Osteoblast (primary cell): ENCODE measurements at regions not wholly inside any gene's neighbourhood (a gene's known extent, or its start where the extent isn't known, plus 50 kb on each side); places are given as distances from the start of the nearest gene placed in this dataset.

Experiments
- DNase-seq: peaks from one replicate; pipeline ENCODE4 v3.0.0; 2011; ENCODE audit warnings: low spot score, mixed read lengths; ENCODE audit not compliant: insufficient read length; ENCODE audit errors: missing footprints
- H2AFZ ChIP-seq: 2 replicates; pipeline ENCODE4 v1.6.0; 2011; ENCODE audit warnings: mild to moderate bottlenecking, low read length
- H3K27ac ChIP-seq: 2 replicates; pipeline ENCODE4 v1.5.1; 2011; ENCODE audit warnings: mild to moderate bottlenecking, low read depth, low read length, moderate library complexity
- H3K27me3 ChIP-seq: 2 replicates; pipeline ENCODE4 v1.6.0; 2012; ENCODE audit warnings: mild to moderate bottlenecking, control low read depth, inconsistent platforms, low read length, moderate library complexity; ENCODE audit not compliant: insufficient read depth
- H3K36me3 ChIP-seq: 2 replicates; pipeline ENCODE4 v1.5.1; 2011; ENCODE audit warnings: mild to moderate bottlenecking, low read length, control low read depth, moderate library complexity; ENCODE audit not compliant: insufficient read depth
- H3K4me1 ChIP-seq: 2 replicates; pipeline ENCODE4 v1.5.1; 2011; ENCODE audit warnings: mild to moderate bottlenecking, low read length, control low read depth, moderate library complexity; ENCODE audit not compliant: insufficient read depth
- H3K4me2 ChIP-seq: 2 replicates; pipeline ENCODE4 v1.6.0; 2011; ENCODE audit warnings: mild to moderate bottlenecking, low read length; ENCODE audit not compliant: insufficient read depth
- H3K4me3 ChIP-seq: fragments of 200-600 bp; sonication (generic); 3 replicates; pipeline ENCODE4 v1.5.1; 2012; ENCODE audit warnings: mild to moderate bottlenecking, low read length, inconsistent platforms; ENCODE audit not compliant: insufficient read depth
- H3K79me2 ChIP-seq: 2 replicates; pipeline ENCODE4 v1.6.0; 2012; ENCODE audit warnings: mild to moderate bottlenecking, low read length, control low read depth, inconsistent platforms; ENCODE audit not compliant: insufficient read depth
- H3K9me3 ChIP-seq: 2 replicates; pipeline ENCODE4 v1.5.1; 2011; ENCODE audit warnings: low read depth, low read length, control low read depth
- H4K20me1 ChIP-seq: 2 replicates; pipeline ENCODE4 v1.6.0; 2012; ENCODE audit warnings: mild to moderate bottlenecking, low read length, control low read depth; ENCODE audit not compliant: insufficient read depth
- CTCF ChIP-seq: IDR thresholded peaks from 2 replicates; pipeline ENCODE4 v1.5.1; 2011; ENCODE audit warnings: mild to moderate bottlenecking, low read depth, low read length, moderate library complexity; ENCODE audit errors: extremely low read depth

GRCh38 chr18:43442571-43442970 lies 165.3 kb upstream of the SYT4 start:
- H3K9me3 ChIP-seq = peaks cover 2% of the 10 kb centered on the region
- H3K27me3 ChIP-seq = no peaks in the 10 kb centered on the region
- no peak overlapping the region for H3K27ac ChIP-seq
- no peak for TF ChIP-seq CTCF
- no peaks in the 10 kb centered on the region for H3K79me2 ChIP-seq
- no peak for DNase-seq
- H3K36me3 ChIP-seq = no peaks in the 10 kb centered on the region
- H3K4me1 ChIP-seq = no peaks in the 10 kb centered on the region
- no peaks in the 10 kb centered on the region for H4K20me1 ChIP-seq
- no peak overlapping the region for H2AFZ ChIP-seq
- H3K4me2 ChIP-seq = no peak overlapping the region
- no peak overlapping the region for H3K4me3 ChIP-seq

GRCh38 chr18:43465483-43465882 lies 188.2 kb upstream of the SYT4 start:
- H3K27ac ChIP-seq = no peak overlapping the region
- no peak overlapping the region for H3K4me3 ChIP-seq
- no peak overlapping the region for H3K4me2 ChIP-seq
- TF ChIP-seq CTCF = no peak
- H3K79me2 ChIP-seq = no peaks in the 10 kb centered on the region
- no peak for DNase-seq
- no peaks in the 10 kb centered on the region for H3K27me3 ChIP-seq
- H2AFZ ChIP-seq = no peak overlapping the region
- H3K4me1 ChIP-seq = no peaks in the 10 kb centered on the region
- peaks cover 5% of the 10 kb centered on the region for H3K9me3 ChIP-seq
- H3K36me3 ChIP-seq = no peaks in the 10 kb centered on the region
- H4K20me1 ChIP-seq = no peaks in the 10 kb centered on the region

GRCh38 chr18:43471873-43472272 lies 194.6 kb upstream of the SYT4 start:
- Histone ChIP-seq H3K27ac (no peak overlapping the region), H3K27me3 (no peaks in the 10 kb centered on the region), H3K4me1 (no peaks in the 10 kb centered on the region), H2AFZ (no peak overlapping the region), H3K9me3 (no peaks in the 10 kb centered on the region), H3K36me3 (no peaks in the 10 kb centered on the region), H3K4me3 (no peak overlapping the region), H4K20me1 (no peaks in the 10 kb centered on the region), H3K4me2 (no peak overlapping the region), H3K79me2 (no peaks in the 10 kb centered on the region)
- no peak for DNase-seq
- no peak for TF ChIP-seq CTCF

GRCh38 chr18:43481069-43481468 lies 203.8 kb upstream of the SYT4 start:
- Histone ChIP-seq H3K9me3 (no peaks in the 10 kb centered on the region), H3K27me3 (no peaks in the 10 kb centered on the region), H3K79me2 (no peaks in the 10 kb centered on the region), H3K4me3 (no peak overlapping the region), H3K4me1 (no peaks in the 10 kb centered on the region), H2AFZ (no peak overlapping the region), H4K20me1 (no peaks in the 10 kb centered on the region), H3K36me3 (no peaks in the 10 kb centered on the region), H3K4me2 (no peak overlapping the region), H3K27ac (no peak overlapping the region)
- DNase-seq = no peak
- TF ChIP-seq CTCF = no peak
